Mucosa of rectum (tissue), 2 donors: ENCODE measurements at regions not wholly inside any gene's neighbourhood (a gene's known extent, or its start where the extent isn't known, plus 50 kb on each side); places are given as distances from the start of the nearest gene placed in this dataset.

Experiments used
- H3K27ac ChIP-seq, 2 donors: one replicate each; pipeline ENCODE4 v1.7.0; 2013; ENCODE audit warnings: inconsistent platforms in 2 of 2, low read depth in 2 of 2, low read length in 2 of 2
- H3K27me3 ChIP-seq, 2 donors: one replicate each; pipeline ENCODE4 v1.7.0; 2013; ENCODE audit warnings: low read length in 2 of 2; ENCODE audit not compliant: control insufficient read depth in 2 of 2, insufficient read depth in 2 of 2
- H3K36me3 ChIP-seq, 2 donors: one replicate each; pipeline ENCODE4 v1.7.0; 2013; ENCODE audit warnings: low read length in 2 of 2; ENCODE audit not compliant: control insufficient read depth in 2 of 2, insufficient read depth in 2 of 2
- H3K4me1 ChIP-seq, 2 donors: one replicate each; pipeline ENCODE4 v1.7.0; 2013; ENCODE audit warnings: low read length in 2 of 2, mild to moderate bottlenecking in 1 of 2; ENCODE audit not compliant: control insufficient read depth in 2 of 2, insufficient read depth in 2 of 2
- H3K4me3 ChIP-seq, 2 donors: one replicate each; pipeline ENCODE4 v1.7.0; 2013; ENCODE audit warnings: low read length in 2 of 2
- H3K9ac ChIP-seq, 2 donors: one replicate each; pipeline ENCODE4 v1.7.0; 2013; ENCODE audit warnings: low read length in 2 of 2, low read depth in 1 of 2, mild to moderate bottlenecking in 1 of 2
- H3K9me3 ChIP-seq, 2 donors: one replicate each; pipeline ENCODE4 v1.7.0; 2013; ENCODE audit warnings: low read length in 2 of 2; ENCODE audit not compliant: control insufficient read depth in 2 of 2
- donor health status: healthy.
- donor health status: Normal muscosa, but diverticular disease.

- H3K9ac ChIP-seq, result no peak overlapping the region
- H3K4me1 ChIP-seq, result no peaks in the 10 kb centered on the region
- no peak overlapping the region for H3K4me3 ChIP-seq
- H3K36me3 ChIP-seq, result no peaks in the 10 kb centered on the region
- no peaks in the 10 kb centered on the region for H3K27me3 ChIP-seq
- H3K27ac ChIP-seq, result no peak overlapping the region
- H3K9me3 ChIP-seq, result no peaks in the 10 kb centered on the region
Observed at GRCh38 chr5:7221041-7221440, 174.9 kb upstream of the ADCY2 start.

DNA sequence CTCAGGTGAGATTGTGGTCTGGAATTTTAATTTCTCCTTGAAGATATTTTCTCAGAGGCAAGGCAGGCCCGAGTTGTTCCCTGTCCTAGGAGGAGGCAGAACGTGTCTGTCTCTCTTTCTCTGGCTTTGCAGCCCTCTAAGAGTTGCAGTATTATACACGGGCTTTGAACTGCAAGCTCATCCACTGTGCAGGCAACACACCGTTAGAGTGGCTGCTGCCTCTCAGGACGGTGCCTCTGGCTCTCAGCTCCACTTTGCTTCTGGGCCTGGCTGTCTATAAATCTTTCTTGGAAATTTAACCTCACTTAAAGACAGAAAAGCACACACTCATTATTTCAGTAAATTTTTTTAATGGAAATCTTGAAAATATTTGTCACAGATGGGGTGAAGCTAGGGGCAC is 170.1 kb upstream of the ADCY2 start:
- no peaks in the 10 kb centered on the region for H3K9me3 ChIP-seq
- H3K9ac ChIP-seq, result no peak overlapping the region
- H3K36me3 ChIP-seq, result no peaks in the 10 kb centered on the region
- no peak overlapping the region for H3K4me3 ChIP-seq
- H3K27ac ChIP-seq, result no peak overlapping the region
- no peaks in the 10 kb centered on the region for H3K4me1 ChIP-seq
- no peaks in the 10 kb centered on the region for H3K27me3 ChIP-seq

DNA sequence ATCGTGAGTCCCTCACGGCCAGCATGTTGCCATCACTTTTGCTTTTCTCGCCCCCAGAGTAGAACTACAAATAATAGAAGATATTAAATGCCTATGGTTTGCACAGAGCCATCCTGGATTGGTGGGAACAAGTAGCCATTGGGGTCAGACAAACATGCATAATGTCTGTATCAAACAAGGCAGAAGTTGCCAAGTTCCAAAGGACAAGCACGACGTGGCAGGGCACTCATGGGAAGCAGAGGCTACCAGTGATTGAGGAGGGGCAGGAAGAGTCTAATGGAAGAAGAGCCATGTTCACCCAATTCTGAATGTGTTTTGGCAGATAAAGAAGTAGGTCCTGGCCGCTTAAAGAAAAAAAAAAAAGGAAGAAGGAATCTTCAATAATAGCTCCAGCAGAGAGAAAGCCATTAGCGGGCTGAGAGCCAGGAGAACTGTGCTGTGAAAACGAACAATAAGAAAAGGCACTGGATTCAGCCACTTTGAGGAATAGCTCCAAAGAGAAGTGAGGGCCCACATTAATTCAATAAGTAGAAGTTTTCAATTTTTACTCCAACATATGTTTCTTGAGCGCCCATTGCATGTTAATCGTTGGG is 153.7 kb upstream of the ADCY2 start:
- Histone ChIP-seq H3K9ac (no peak overlapping the region), H3K4me3 (no peak overlapping the region), H3K36me3 (no peaks in the 10 kb centered on the region), H3K27me3 (no peaks in the 10 kb centered on the region), H3K27ac (no peak overlapping the region), H3K4me1 (no peaks in the 10 kb centered on the region), H3K9me3 (no peaks in the 10 kb centered on the region)

DNA sequence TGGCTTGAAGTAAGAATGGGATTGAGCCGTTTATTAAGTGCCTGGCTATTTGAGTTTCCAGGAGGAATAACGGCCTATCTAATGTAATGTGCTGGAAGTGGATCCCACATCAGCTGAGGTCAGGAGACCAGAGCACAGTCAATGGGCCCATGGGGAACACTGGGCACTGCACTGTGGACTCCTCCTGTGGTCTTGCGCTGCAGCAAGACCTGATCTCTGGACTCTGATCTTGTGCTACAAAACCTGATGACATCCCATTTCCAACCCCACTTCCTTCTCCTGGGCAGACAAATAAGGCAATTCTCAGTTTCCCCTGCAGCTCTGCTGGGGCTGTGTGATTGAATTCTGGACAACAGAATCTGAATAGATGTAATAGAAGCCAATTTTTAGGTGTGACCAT is 151.7 kb upstream of the ADCY2 start:
- no peak overlapping the region for H3K9ac ChIP-seq
- H3K4me3 ChIP-seq, result no peak overlapping the region
- H3K4me1 ChIP-seq, result no peaks in the 10 kb centered on the region
- no peaks in the 10 kb centered on the region for H3K36me3 ChIP-seq
- no peaks in the 10 kb centered on the region for H3K27me3 ChIP-seq
- H3K27ac ChIP-seq, result no peak overlapping the region
- no peaks in the 10 kb centered on the region for H3K9me3 ChIP-seq

DNA sequence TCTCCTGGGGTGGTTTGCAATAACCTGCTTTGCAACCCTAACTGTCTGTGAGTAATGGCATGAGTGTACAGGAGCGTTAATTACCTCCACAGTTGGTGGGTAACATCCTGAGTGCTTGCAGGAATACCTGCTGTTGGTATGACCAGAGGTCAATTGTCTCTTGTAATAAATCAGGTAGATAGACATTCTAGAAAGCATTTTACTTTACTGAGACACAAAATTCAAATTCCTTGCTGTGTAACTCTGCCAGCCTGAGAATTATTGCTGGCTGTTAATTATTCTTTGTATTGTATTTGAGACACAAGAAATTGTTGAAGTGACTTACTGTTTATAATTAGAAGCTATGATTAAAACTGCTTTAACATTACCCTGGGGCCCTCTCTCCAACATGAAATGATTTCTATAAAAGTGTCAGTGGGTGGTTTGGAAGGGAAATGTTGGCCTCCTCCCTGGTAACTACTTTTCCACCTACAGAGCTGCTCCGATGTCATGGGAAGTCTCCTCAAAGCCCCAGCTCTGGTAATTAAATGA is 150.8 kb upstream of the ADCY2 start:
- no peaks in the 10 kb centered on the region for H3K4me1 ChIP-seq
- H3K36me3 ChIP-seq, result no peaks in the 10 kb centered on the region
- no peaks in the 10 kb centered on the region for H3K27me3 ChIP-seq
- no peaks in the 10 kb centered on the region for H3K9me3 ChIP-seq
- H3K4me3 ChIP-seq, result no peak overlapping the region
- H3K9ac ChIP-seq, result no peak overlapping the region
- no peak overlapping the region for H3K27ac ChIP-seq

GRCh38 chr5:7246287-7246686 is 149.7 kb upstream of the ADCY2 start:
- H3K9me3 ChIP-seq, result no peaks in the 10 kb centered on the region
- H3K36me3 ChIP-seq, result no peaks in the 10 kb centered on the region
- no peak overlapping the region for H3K27ac ChIP-seq
- no peak overlapping the region for H3K9ac ChIP-seq
- no peak overlapping the region for H3K4me3 ChIP-seq
- H3K27me3 ChIP-seq, result no peaks in the 10 kb centered on the region
- no peaks in the 10 kb centered on the region for H3K4me1 ChIP-seq

DNA sequence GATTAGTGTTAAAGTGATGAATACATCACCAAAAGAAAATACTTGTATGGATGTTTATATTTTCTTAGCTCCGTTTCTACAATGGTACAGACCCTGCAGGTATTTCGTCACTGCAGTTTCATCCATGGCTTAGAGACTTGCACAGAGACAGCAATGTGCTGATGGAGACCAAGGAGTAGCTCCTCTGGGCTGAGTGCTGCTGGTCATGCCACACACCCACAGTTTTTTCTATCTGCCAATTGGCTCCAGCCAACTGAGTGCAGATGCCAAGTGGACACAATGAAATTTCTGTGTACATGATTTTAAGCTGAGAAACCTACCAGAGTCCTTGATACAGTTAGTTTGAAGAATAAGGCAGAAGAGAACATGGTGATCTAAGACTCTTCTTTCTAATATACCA is 145.9 kb upstream of the ADCY2 start:
- Histone ChIP-seq H3K27ac (no peak overlapping the region), H3K4me1 (no peaks in the 10 kb centered on the region), H3K27me3 (no peaks in the 10 kb centered on the region), H3K9me3 (no peaks in the 10 kb centered on the region), H3K4me3 (no peak overlapping the region), H3K36me3 (no peaks in the 10 kb centered on the region), H3K9ac (no peak overlapping the region)

- Histone ChIP-seq H3K27me3 (no peaks in the 10 kb centered on the region), H3K36me3 (no peaks in the 10 kb centered on the region), H3K4me1 (no peaks in the 10 kb centered on the region), H3K9me3 (no peaks in the 10 kb centered on the region), H3K9ac (no peak overlapping the region), H3K4me3 (no peak overlapping the region), H3K27ac (no peak overlapping the region)
Observed at GRCh38 chr5:7250611-7251010, 145.3 kb upstream of the ADCY2 start.

GRCh38 chr5:7251132-7251531 is 144.8 kb upstream of the ADCY2 start:
- Histone ChIP-seq H3K36me3 (no peaks in the 10 kb centered on the region), H3K9me3 (no peaks in the 10 kb centered on the region), H3K4me1 (no peaks in the 10 kb centered on the region), H3K27ac (no peak overlapping the region), H3K27me3 (no peaks in the 10 kb centered on the region), H3K4me3 (no peak overlapping the region), H3K9ac (no peak overlapping the region)

DNA sequence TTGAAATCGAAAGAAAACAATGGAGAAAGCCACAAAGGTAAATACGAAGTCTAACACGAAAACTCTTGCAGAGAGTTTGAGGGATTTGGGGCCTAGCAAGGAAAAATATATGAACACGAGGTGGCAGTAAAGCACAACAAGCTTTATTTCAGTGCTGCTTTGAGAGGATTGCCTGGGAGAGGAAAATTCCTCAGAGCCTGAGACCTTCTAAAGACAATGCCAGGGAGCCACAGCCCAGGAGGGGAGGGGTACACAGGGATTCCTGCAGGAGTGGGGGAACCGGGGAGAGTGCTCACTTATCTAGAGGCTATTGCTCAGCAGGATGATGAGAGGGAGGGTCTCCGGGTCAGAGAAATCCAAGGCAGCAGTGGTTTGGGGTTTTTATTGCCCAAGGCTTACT is 134.9 kb upstream of the ADCY2 start:
- Histone ChIP-seq H3K27me3 (no peaks in the 10 kb centered on the region), H3K9me3 (no peaks in the 10 kb centered on the region), H3K36me3 (no peaks in the 10 kb centered on the region), H3K9ac (no peak overlapping the region), H3K27ac (no peak overlapping the region), H3K4me3 (no peak overlapping the region), H3K4me1 (peaks cover 0 to 4% of the 10 kb centered on the region in 2 donors)

- no peak overlapping the region for H3K27ac ChIP-seq
Observed at GRCh38 chr5:7261900-7262299, 134.0 kb upstream of the ADCY2 start.

More at GRCh38 chr5:7261900-7262299, 134.0 kb upstream of the ADCY2 start:
- H3K27me3 ChIP-seq, result no peaks in the 10 kb centered on the region
- H3K36me3 ChIP-seq, result no peaks in the 10 kb centered on the region
- peaks cover 0 to 4% of the 10 kb centered on the region in 2 donors for H3K4me1 ChIP-seq
- H3K9ac ChIP-seq, result no peak overlapping the region
- H3K9me3 ChIP-seq, result no peaks in the 10 kb centered on the region
- no peak overlapping the region for H3K4me3 ChIP-seq
